Sigmoid colon (tissue), 4 donors: ENCODE measurements at regions not wholly inside any gene's neighbourhood (a gene's known extent, or its start where the extent isn't known, plus 50 kb on each side); places are given as distances from the start of the nearest gene placed in this dataset.

ENCODE experiments used
- POLR2A ChIP-seq, 2 donors: fragments of 450-650 bp; IDR thresholded peaks; one replicate each; pipeline ENCODE4 v1.6.1; 2016; ENCODE audit warnings: antibody characterized with exemption in 2 of 2, mild to moderate bottlenecking in 2 of 2, moderate library complexity in 2 of 2
- POLR2AphosphoS5 ChIP-seq, 4 donors: sonication (generic); formaldehyde crosslinking; IDR thresholded peaks; one replicate each; pipeline ENCODE4 v1.6.1; 2017; ENCODE audit warnings: antibody characterized with exemption in 4 of 4

DNA sequence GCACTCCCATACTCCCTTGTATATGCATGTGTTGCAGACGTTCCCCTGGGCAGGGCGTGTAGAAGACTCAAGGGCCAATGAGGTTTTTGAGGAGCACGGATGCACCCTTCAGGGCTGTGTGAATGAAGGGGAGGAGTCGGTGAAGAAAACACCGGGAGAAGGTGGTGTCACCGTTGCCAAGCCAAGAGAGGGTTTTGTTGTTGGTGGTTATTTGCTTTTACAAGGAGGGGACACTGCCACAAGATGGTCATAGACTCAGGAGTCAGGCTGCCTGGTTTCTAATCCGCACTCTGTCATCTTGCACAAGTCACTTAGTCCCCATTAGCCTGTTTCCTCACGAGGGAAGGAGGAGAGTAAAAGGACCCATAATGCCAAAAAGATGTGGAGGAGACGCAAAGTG, 124.0 kb downstream of the PXDC1 start:
- TF ChIP-seq POLR2A (IDR thresholded peaks at IDR 0.05) (no peak), POLR2AphosphoS5 (IDR thresholded peaks at IDR 0.05) (no peak)
